WTC11 (cell line): ENCODE measurements at regions not wholly inside any gene's neighbourhood (a gene's known extent, or its start where the extent isn't known, plus 50 kb on each side); places are given as distances from the start of the nearest gene placed in this dataset.

Source experiments
- ATF2 ChIP-seq: sonication (generic); formaldehyde crosslinking; IDR thresholded peaks from 2 replicates; pipeline ENCODE4 v1.8.1; 2022; ENCODE audit warnings: low read depth, missing genetic modification reagents, borderline replicate concordance
- ATF3 ChIP-seq: sonication (generic); formaldehyde crosslinking; conservative IDR thresholded peaks from 2 replicates; pipeline ENCODE4 v1.8.1; 2022; ENCODE audit warnings: mild to moderate bottlenecking, missing genetic modification reagents
- CTCF ChIP-seq: fragments of 200-600 bp; IDR thresholded peaks from 2 replicates; pipeline ENCODE4 v1.8.0; 2022; ENCODE audit warnings: antibody characterized with exemption
- ELF4 ChIP-seq: sonication (generic); formaldehyde crosslinking; IDR thresholded peaks from 2 replicates; pipeline ENCODE4 v1.8.1; 2022; ENCODE audit warnings: low read depth, mild to moderate bottlenecking, moderate library complexity, missing genetic modification reagents
- ETV6 ChIP-seq: sonication (generic); formaldehyde crosslinking; IDR thresholded peaks from 2 replicates; pipeline ENCODE4 v1.8.1; 2022; ENCODE audit warnings: mild to moderate bottlenecking, missing genetic modification reagents
- FOXJ3 ChIP-seq: sonication (generic); formaldehyde crosslinking; IDR thresholded peaks from 2 replicates; pipeline ENCODE4 v1.9.0; 2021; ENCODE audit warnings: missing genetic modification reagents, mild to moderate bottlenecking, borderline replicate concordance
- FOXP1 ChIP-seq: sonication (generic); formaldehyde crosslinking; IDR thresholded peaks from 2 replicates; pipeline ENCODE4 v1.8.0; 2022; ENCODE audit warnings: missing genetic modification reagents, mild to moderate bottlenecking, moderate library complexity, borderline replicate concordance
- RORB ChIP-seq: fragments of 250-450 bp; sonication (Bioruptor Pico); IDR thresholded peaks from 2 replicates; pipeline ENCODE4 v1.9.0; 2021; ENCODE audit warnings: mild to moderate bottlenecking
- SOX15 ChIP-seq: fragments of 250-450 bp; sonication (Bioruptor Pico); IDR thresholded peaks from 2 replicates; pipeline ENCODE4 v1.9.0; 2021; ENCODE audit warnings: mild to moderate bottlenecking
- SP1 ChIP-seq: sonication (generic); formaldehyde crosslinking; conservative IDR thresholded peaks from 2 replicates; pipeline ENCODE4 v1.8.1; 2022; ENCODE audit warnings: missing genetic modification reagents
- TEAD4 ChIP-seq: sonication (generic); formaldehyde crosslinking; IDR thresholded peaks from 2 replicates; pipeline ENCODE4 v1.8.0; 2022; ENCODE audit warnings: mild to moderate bottlenecking, missing genetic modification reagents
- USF2 ChIP-seq: sonication (generic); formaldehyde crosslinking; IDR thresholded peaks from 2 replicates; pipeline ENCODE4 v1.8.1; 2023; ENCODE audit warnings: mild to moderate bottlenecking, missing genetic modification reagents, moderate library complexity

- no peak for TF ChIP-seq CTCF
- TF ChIP-seq ELF4 (CRISPR knock-in tag): no peak
- no peak for TF ChIP-seq RORB (CRISPR knock-in tag)
- no peak for TF ChIP-seq TEAD4 (CRISPR knock-in tag)
- TF ChIP-seq FOXP1 (CRISPR knock-in tag): no peak
- TF ChIP-seq ATF2: no peak
- TF ChIP-seq USF2: no peak
- no peak for TF ChIP-seq SP1
- no peak for TF ChIP-seq ATF3 (CRISPR knock-in tag)
- no peak for TF ChIP-seq ETV6
- no peak for TF ChIP-seq FOXJ3 (CRISPR knock-in tag)
- TF ChIP-seq SOX15 (CRISPR knock-in tag): no peak
Measured at GRCh38 chr9:88256216-88256615, 117.9 kb upstream of the SPATA31C2 start.
